ENCODE measurements at regions not wholly inside any gene's neighbourhood (a gene's known extent, or its start where the extent isn't known, plus 50 kb on each side); places are given as distances from the start of the nearest gene placed in this dataset.
"Not testable (repeated sequence)": the region's sequence is repeated elsewhere in the genome, so short reads cannot be mapped to it uniquely, and the experiment has no call there.

DNA sequence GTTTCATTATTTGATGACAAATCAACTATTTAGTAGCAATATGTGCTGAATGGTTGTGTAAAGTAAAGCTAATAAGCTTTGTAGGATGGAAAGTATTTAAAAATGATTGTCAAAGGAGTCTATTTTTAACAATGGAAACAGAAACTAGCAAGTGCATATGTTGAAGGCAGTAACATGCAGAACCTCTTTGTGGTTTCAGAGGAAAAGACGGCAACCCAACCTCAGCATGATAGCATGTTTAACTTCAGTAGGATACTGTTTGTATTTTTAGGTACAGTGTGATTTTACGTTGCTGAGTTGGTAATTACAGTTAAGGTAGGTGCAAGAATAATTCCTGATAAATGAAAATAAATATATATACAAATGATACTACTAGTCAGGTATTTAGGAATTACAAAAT, 545.4 kb downstream of the CDY1 start:
- no CpG with 5 or more reads among the region's 2 CpGs for WGBS, 2 donors

GRCh38 chrY:26179326-26179725, 557.4 kb downstream of the CDY1 start:
- not testable (repeated sequence) for H3K4me1 ChIP-seq (ENCODE audit: control insufficient read depth in 5 of 5, insufficient read depth in 5 of 5, low read length in 5 of 5); H3K4me3 ChIP-seq; ATAC-seq (ENCODE audit: insufficient read depth, low FRiP score); H3K9ac ChIP-seq (ENCODE audit: insufficient read depth in 1 of 2, low read length in 2 of 2); DNase-seq; H3K36me3 ChIP-seq (ENCODE audit: control insufficient read depth in 4 of 4, insufficient read depth in 4 of 4, low read length in 4 of 4); H3K27me3 ChIP-seq (ENCODE audit: control insufficient read depth in 3 of 3, insufficient read depth in 3 of 3, low read length in 2 of 3); H3K27ac ChIP-seq (ENCODE audit: low read depth in 1 of 2, low read length in 1 of 2); H3K9me3 ChIP-seq (ENCODE audit: control insufficient read depth in 4 of 4, insufficient read depth in 3 of 4, low read length in 3 of 4)
- no CpG with 5 or more reads among the region's 6 CpGs for WGBS, 2 donors

More for the DNA sequence above, 545.4 kb downstream of the CDY1 start:
- not testable (repeated sequence) for H3K4me1 ChIP-seq (ENCODE audit: control insufficient read depth in 5 of 5, insufficient read depth in 5 of 5, low read length in 5 of 5); H3K9ac ChIP-seq (ENCODE audit: insufficient read depth in 1 of 2, low read length in 2 of 2); ATAC-seq (ENCODE audit: insufficient read depth, low FRiP score); H3K27ac ChIP-seq (ENCODE audit: low read depth in 1 of 2, low read length in 1 of 2); H3K27me3 ChIP-seq (ENCODE audit: control insufficient read depth in 3 of 3, insufficient read depth in 3 of 3, low read length in 2 of 3); H3K9me3 ChIP-seq (ENCODE audit: control insufficient read depth in 4 of 4, insufficient read depth in 3 of 4, low read length in 3 of 4); H3K4me3 ChIP-seq; DNase-seq; H3K36me3 ChIP-seq (ENCODE audit: control insufficient read depth in 4 of 4, insufficient read depth in 4 of 4, low read length in 4 of 4)

DNA sequence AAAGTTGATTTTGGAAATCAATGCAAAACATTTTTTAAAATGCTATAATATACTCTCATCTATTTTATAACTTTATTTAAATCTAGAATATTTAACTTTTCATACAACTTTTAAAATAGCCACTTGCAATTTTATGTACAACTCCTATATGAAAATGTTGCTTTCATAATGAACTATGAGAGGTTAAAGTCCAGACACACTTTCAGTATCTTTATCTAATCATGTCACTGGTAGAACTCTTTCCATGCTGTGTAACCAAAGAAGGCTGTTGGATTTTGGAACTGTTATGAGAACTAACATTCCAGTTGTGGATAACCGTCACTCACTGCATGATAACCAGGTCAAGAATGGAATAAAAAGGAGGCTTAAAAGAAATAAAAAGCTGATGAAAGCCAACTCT, 603.1 kb downstream of the CDY1 start:
- H3K9me3 ChIP-seq (ENCODE audit: control insufficient read depth in 4 of 4, insufficient read depth in 3 of 4, low read length in 3 of 4); ATAC-seq (ENCODE audit: insufficient read depth, low FRiP score): not testable (repeated sequence)

DNA sequence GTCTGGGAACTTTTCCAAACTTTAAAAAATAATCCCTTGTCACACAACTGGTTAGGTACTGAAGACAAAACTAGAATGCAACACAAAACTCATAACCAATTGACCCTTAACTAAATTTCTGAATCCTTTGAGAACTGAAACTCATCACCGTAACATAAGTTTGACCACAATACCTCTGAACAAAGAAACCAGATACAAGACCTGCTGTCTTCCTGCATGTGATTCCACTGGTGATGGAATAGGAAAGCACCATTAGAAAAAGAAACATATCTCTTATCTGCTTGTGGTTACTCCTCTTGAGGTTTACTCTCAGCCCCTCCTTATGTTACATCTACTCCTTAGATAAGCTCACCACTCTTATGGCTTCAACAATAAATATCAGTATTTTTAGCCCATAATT, 603.6 kb downstream of the CDY1 start:
- WGBS, 2 donors, result no CpG with 5 or more reads among the region's 1 CpG
- H3K4me3 ChIP-seq; ATAC-seq (ENCODE audit: insufficient read depth, low FRiP score); H3K9ac ChIP-seq (ENCODE audit: insufficient read depth in 1 of 2, low read length in 2 of 2); H3K4me1 ChIP-seq (ENCODE audit: control insufficient read depth in 5 of 5, insufficient read depth in 5 of 5, low read length in 5 of 5); H3K27ac ChIP-seq (ENCODE audit: low read depth in 1 of 2, low read length in 1 of 2); DNase-seq; H3K27me3 ChIP-seq (ENCODE audit: control insufficient read depth in 3 of 3, insufficient read depth in 3 of 3, low read length in 2 of 3); H3K36me3 ChIP-seq (ENCODE audit: control insufficient read depth in 4 of 4, insufficient read depth in 4 of 4, low read length in 4 of 4); H3K9me3 ChIP-seq (ENCODE audit: control insufficient read depth in 4 of 4, insufficient read depth in 3 of 4, low read length in 3 of 4): not testable (repeated sequence)

More for the DNA sequence above, 603.1 kb downstream of the CDY1 start:
- not testable (repeated sequence) for H3K27me3 ChIP-seq (ENCODE audit: control insufficient read depth in 3 of 3, insufficient read depth in 3 of 3, low read length in 2 of 3); H3K4me1 ChIP-seq (ENCODE audit: control insufficient read depth in 5 of 5, insufficient read depth in 5 of 5, low read length in 5 of 5); H3K27ac ChIP-seq (ENCODE audit: low read depth in 1 of 2, low read length in 1 of 2); H3K4me3 ChIP-seq; H3K9ac ChIP-seq (ENCODE audit: insufficient read depth in 1 of 2, low read length in 2 of 2); DNase-seq; H3K36me3 ChIP-seq (ENCODE audit: control insufficient read depth in 4 of 4, insufficient read depth in 4 of 4, low read length in 4 of 4)
- WGBS, 2 donors, result no CpG with 5 or more reads among the region's 1 CpG

GRCh38 chrY:26240944-26241343, 619.0 kb downstream of the CDY1 start:
- H3K27me3 ChIP-seq (ENCODE audit: control insufficient read depth in 3 of 3, insufficient read depth in 3 of 3, low read length in 2 of 3); H3K27ac ChIP-seq (ENCODE audit: low read depth in 1 of 2, low read length in 1 of 2); H3K4me1 ChIP-seq (ENCODE audit: control insufficient read depth in 5 of 5, insufficient read depth in 5 of 5, low read length in 5 of 5); ATAC-seq (ENCODE audit: insufficient read depth, low FRiP score); H3K4me3 ChIP-seq; H3K9me3 ChIP-seq (ENCODE audit: control insufficient read depth in 4 of 4, insufficient read depth in 3 of 4, low read length in 3 of 4); H3K36me3 ChIP-seq (ENCODE audit: control insufficient read depth in 4 of 4, insufficient read depth in 4 of 4, low read length in 4 of 4); DNase-seq; H3K9ac ChIP-seq (ENCODE audit: insufficient read depth in 1 of 2, low read length in 2 of 2): not testable (repeated sequence)
- WGBS, 2 donors, result no CpG with 5 or more reads among the region's 5 CpGs

DNA sequence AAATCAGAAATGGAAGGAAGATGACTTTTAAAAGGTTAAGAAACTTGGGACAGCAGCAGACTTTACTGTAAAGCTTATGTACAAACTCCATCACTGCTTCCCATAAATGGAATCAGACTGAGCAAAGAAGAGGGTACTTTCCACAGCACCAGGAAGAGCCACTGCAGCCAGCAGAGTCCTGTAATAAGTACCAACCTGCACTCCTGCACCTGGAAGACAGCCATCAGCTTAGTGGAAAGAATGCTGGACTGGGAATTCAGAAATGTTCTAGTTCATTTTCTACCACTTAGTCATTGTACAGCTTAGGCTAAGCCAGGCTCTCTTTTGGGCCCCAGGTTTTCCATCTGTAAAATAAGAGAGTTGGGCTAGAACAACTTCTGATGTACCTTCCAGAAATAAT, 632.3 kb downstream of the CDY1 start:
- H3K27ac ChIP-seq (ENCODE audit: low read depth in 1 of 2, low read length in 1 of 2); H3K27me3 ChIP-seq (ENCODE audit: control insufficient read depth in 3 of 3, insufficient read depth in 3 of 3, low read length in 2 of 3); H3K4me1 ChIP-seq (ENCODE audit: control insufficient read depth in 5 of 5, insufficient read depth in 5 of 5, low read length in 5 of 5); H3K9me3 ChIP-seq (ENCODE audit: control insufficient read depth in 4 of 4, insufficient read depth in 3 of 4, low read length in 3 of 4); H3K4me3 ChIP-seq; DNase-seq; H3K36me3 ChIP-seq (ENCODE audit: control insufficient read depth in 4 of 4, insufficient read depth in 4 of 4, low read length in 4 of 4); ATAC-seq (ENCODE audit: insufficient read depth, low FRiP score); H3K9ac ChIP-seq (ENCODE audit: insufficient read depth in 1 of 2, low read length in 2 of 2): not testable (repeated sequence)

DNA sequence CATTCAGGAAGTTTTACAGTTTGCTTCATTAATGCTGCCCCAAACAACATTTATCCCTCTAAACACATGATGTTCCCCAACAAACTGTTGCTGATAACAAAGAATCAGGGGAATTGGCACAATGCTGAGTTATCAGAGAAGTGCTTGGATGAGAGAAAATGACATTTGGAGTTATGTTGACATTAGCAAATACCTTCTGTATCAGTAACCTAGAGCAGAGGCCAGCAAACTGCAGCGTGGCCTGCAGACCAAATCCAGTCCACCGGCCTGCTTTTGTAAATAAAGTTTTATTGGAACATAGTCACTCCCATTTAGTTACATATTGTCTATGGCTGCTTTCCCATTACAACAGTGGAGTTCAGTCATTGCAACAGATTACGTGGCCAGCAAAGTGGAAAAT, 643.5 kb downstream of the CDY1 start:
- not testable (repeated sequence) for H3K9me3 ChIP-seq (ENCODE audit: control insufficient read depth in 4 of 4, insufficient read depth in 3 of 4, low read length in 3 of 4); H3K4me3 ChIP-seq; H3K36me3 ChIP-seq (ENCODE audit: control insufficient read depth in 4 of 4, insufficient read depth in 4 of 4, low read length in 4 of 4); H3K9ac ChIP-seq (ENCODE audit: insufficient read depth in 1 of 2, low read length in 2 of 2); DNase-seq; H3K4me1 ChIP-seq (ENCODE audit: control insufficient read depth in 5 of 5, insufficient read depth in 5 of 5, low read length in 5 of 5); ATAC-seq (ENCODE audit: insufficient read depth, low FRiP score); H3K27ac ChIP-seq (ENCODE audit: low read depth in 1 of 2, low read length in 1 of 2); H3K27me3 ChIP-seq (ENCODE audit: control insufficient read depth in 3 of 3, insufficient read depth in 3 of 3, low read length in 2 of 3)
- WGBS, 2 donors, result no CpG with 5 or more reads among the region's 3 CpGs

GRCh38 chrY:26268421-26268820, 646.5 kb downstream of the CDY1 start:
- WGBS, 2 donors, result no CpG with 5 or more reads among the region's 3 CpGs
- H3K27me3 ChIP-seq (ENCODE audit: control insufficient read depth in 3 of 3, insufficient read depth in 3 of 3, low read length in 2 of 3); H3K4me3 ChIP-seq; H3K9me3 ChIP-seq (ENCODE audit: control insufficient read depth in 4 of 4, insufficient read depth in 3 of 4, low read length in 3 of 4); H3K9ac ChIP-seq (ENCODE audit: insufficient read depth in 1 of 2, low read length in 2 of 2); H3K27ac ChIP-seq (ENCODE audit: low read depth in 1 of 2, low read length in 1 of 2); ATAC-seq (ENCODE audit: insufficient read depth, low FRiP score); H3K4me1 ChIP-seq (ENCODE audit: control insufficient read depth in 5 of 5, insufficient read depth in 5 of 5, low read length in 5 of 5); DNase-seq; H3K36me3 ChIP-seq (ENCODE audit: control insufficient read depth in 4 of 4, insufficient read depth in 4 of 4, low read length in 4 of 4): not testable (repeated sequence)

GRCh38 chrY:26268934-26269333, 647.0 kb downstream of the CDY1 start:
- H3K4me1 ChIP-seq (ENCODE audit: control insufficient read depth in 5 of 5, insufficient read depth in 5 of 5, low read length in 5 of 5); H3K9ac ChIP-seq (ENCODE audit: insufficient read depth in 1 of 2, low read length in 2 of 2); H3K9me3 ChIP-seq (ENCODE audit: control insufficient read depth in 4 of 4, insufficient read depth in 3 of 4, low read length in 3 of 4); H3K27me3 ChIP-seq (ENCODE audit: control insufficient read depth in 3 of 3, insufficient read depth in 3 of 3, low read length in 2 of 3); DNase-seq; H3K27ac ChIP-seq (ENCODE audit: low read depth in 1 of 2, low read length in 1 of 2); H3K36me3 ChIP-seq (ENCODE audit: control insufficient read depth in 4 of 4, insufficient read depth in 4 of 4, low read length in 4 of 4); H3K4me3 ChIP-seq; ATAC-seq (ENCODE audit: insufficient read depth, low FRiP score): not testable (repeated sequence)
- no CpG with 5 or more reads among the region's 2 CpGs for WGBS, 2 donors
